ENCODE measurements at regions not wholly inside any gene's neighbourhood (a gene's known extent, or its start where the extent isn't known, plus 50 kb on each side); places are given as distances from the start of the nearest gene placed in this dataset.

GRCh38 chr7:116434820-116435341, 64.7 kb upstream of the CAV2 start:
- no peak for TF ChIP-seq REST (IDR thresholded peaks at IDR 0.05; ENCODE audit: insufficient read depth in 1 of 2, low read depth in 2 of 2, low read length in 1 of 2)
- no peak for TF ChIP-seq SIN3A (IDR thresholded peaks at IDR 0.05; ENCODE audit: borderline replicate concordance, insufficient read depth, low read depth, low read length)
- no peak for TF ChIP-seq TCF7L2 (IDR thresholded peaks at IDR 0.05; ENCODE audit: low read depth, low read length)
- TF ChIP-seq, protein P1, sequence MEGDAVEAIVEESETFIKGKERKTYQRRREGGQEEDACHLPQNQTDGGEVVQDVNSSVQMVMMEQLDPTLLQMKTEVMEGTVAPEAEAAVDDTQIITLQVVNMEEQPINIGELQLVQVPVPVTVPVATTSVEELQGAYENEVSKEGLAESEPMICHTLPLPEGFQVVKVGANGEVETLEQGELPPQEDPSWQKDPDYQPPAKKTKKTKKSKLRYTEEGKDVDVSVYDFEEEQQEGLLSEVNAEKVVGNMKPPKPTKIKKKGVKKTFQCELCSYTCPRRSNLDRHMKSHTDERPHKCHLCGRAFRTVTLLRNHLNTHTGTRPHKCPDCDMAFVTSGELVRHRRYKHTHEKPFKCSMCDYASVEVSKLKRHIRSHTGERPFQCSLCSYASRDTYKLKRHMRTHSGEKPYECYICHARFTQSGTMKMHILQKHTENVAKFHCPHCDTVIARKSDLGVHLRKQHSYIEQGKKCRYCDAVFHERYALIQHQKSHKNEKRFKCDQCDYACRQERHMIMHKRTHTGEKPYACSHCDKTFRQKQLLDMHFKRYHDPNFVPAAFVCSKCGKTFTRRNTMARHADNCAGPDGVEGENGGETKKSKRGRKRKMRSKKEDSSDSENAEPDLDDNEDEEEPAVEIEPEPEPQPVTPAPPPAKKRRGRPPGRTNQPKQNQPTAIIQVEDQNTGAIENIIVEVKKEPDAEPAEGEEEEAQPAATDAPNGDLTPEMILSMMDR (IDR thresholded peaks at IDR 0.05) = no peak
- TF ChIP-seq POLR2AphosphoS5 (IDR thresholded peaks at IDR 0.05; ENCODE audit: low read depth, low read length) = no peak
- ATAC-seq = no peak
- Histone ChIP-seq H3K27ac (ENCODE audit: low read length) (peak overlapping the region; percentile 78; the same call in 1 of the 2 replicates), H3K4me1 (ENCODE audit: control insufficient read depth, insufficient read depth, low read length) (no peaks in the 10 kb centered on the region), H3K9me3 (ENCODE audit: control insufficient read depth, insufficient read depth, low read depth, low read length) (no peaks in the 10 kb centered on the region), H3K36me3 (ENCODE audit: control insufficient read depth, insufficient read depth, low read length) (no peaks in the 10 kb centered on the region), H3K27me3 (ENCODE audit: control insufficient read depth, insufficient read depth, low read length) (no peaks in the 10 kb centered on the region), H3K4me3 (ENCODE audit: low read depth in 2 of 2, low read length in 2 of 2) (no peak overlapping the region)
- BruUV-seq (replicated peaks) = no TSS peak
- ChIA-PET POLR2A (no interaction called here), CTCF (no interaction called here)
- no peak for DNase-seq (ENCODE audit: low read depth, low spot score)
- intact Hi-C loops (cut with micrococcal nuclease; ENCODE audit: unreplicated experiment) = loop anchor here (10.0 kb wide), 1 partner anchor 180 kb away; no protein-coding TSS in a partner anchor
- in situ Hi-C loops (cut with HindIII; ENCODE audit: low pct_unique_long_range_greater_than_20kb, low sequenced_read_pairs) = no loop called here

DNA sequence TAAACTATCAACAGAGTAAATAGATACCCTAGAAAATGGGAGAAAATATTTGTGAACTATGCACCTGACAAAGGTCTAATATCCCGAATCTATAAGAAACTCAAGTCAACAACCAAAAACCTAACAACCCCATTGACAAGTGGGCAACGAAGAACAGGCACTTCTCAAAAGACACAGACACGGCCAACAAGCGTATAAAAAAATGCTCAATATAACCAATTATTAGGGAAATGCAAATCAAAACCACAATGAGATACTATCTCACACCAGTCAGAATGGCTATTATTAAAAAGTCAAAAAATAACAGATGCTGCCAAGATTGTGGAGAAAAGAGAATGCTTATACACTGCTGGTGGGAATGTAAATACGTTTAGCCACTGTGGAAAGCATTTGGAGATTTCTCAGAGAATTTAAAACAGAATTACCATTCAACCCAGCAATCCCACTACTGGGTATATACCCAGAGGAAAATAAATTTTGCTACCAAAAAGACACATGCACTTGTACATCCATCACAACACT, 63.2 kb upstream of the CAV2 start:
- H3K4me1 ChIP-seq (ENCODE audit: control insufficient read depth, insufficient read depth, low read length) = no peaks in the 10 kb centered on the region
- ChIA-PET POLR2A (no interaction called here), CTCF (no interaction called here)
- no peaks in the 10 kb centered on the region for H3K9me3 ChIP-seq (ENCODE audit: control insufficient read depth, insufficient read depth, low read depth, low read length)
- H3K4me3 ChIP-seq (ENCODE audit: low read depth in 2 of 2, low read length in 2 of 2) = no peak overlapping the region
- TF ChIP-seq, protein P1 (IDR thresholded peaks at IDR 0.05) = no peak
- no peak for TF ChIP-seq SIN3A (IDR thresholded peaks at IDR 0.05; ENCODE audit: borderline replicate concordance, insufficient read depth, low read depth, low read length)
- no peak for TF ChIP-seq REST (IDR thresholded peaks at IDR 0.05; ENCODE audit: insufficient read depth in 1 of 2, low read depth in 2 of 2, low read length in 1 of 2)
- TF ChIP-seq POLR2AphosphoS5 (IDR thresholded peaks at IDR 0.05; ENCODE audit: low read depth, low read length) = no peak
- no peak for TF ChIP-seq TCF7L2 (IDR thresholded peaks at IDR 0.05; ENCODE audit: low read depth, low read length)
- no peak overlapping the region for H3K27ac ChIP-seq (ENCODE audit: low read length)
- intact Hi-C loops (cut with micrococcal nuclease; ENCODE audit: unreplicated experiment) = loop anchor here (10.0 kb wide), 1 partner anchor 182 kb away; no protein-coding TSS in a partner anchor
- DNase-seq (ENCODE audit: low read depth, low spot score) (no peak), ATAC-seq (no peak)
- no peaks in the 10 kb centered on the region for H3K36me3 ChIP-seq (ENCODE audit: control insufficient read depth, insufficient read depth, low read length)
- in situ Hi-C loops (cut with HindIII; ENCODE audit: low pct_unique_long_range_greater_than_20kb, low sequenced_read_pairs) = no loop called here
- no peaks in the 10 kb centered on the region for H3K27me3 ChIP-seq (ENCODE audit: control insufficient read depth, insufficient read depth, low read length)
- BruUV-seq (replicated peaks) = no TSS peak
